HG02852 (cell line): ENCODE measurements at regions not wholly inside any gene's neighbourhood (a gene's known extent, or its start where the extent isn't known, plus 50 kb on each side); places are given as distances from the start of the nearest gene placed in this dataset.

Experiments used
- ATAC-seq: cut with Tn5 transposase; IDR thresholded peaks from one replicate; pipeline ENCODE4 v1.9.1; 2021; ENCODE audit warnings: mild to moderate bottlenecking, moderate library complexity; ENCODE audit not compliant: unreplicated experiment

DNA sequence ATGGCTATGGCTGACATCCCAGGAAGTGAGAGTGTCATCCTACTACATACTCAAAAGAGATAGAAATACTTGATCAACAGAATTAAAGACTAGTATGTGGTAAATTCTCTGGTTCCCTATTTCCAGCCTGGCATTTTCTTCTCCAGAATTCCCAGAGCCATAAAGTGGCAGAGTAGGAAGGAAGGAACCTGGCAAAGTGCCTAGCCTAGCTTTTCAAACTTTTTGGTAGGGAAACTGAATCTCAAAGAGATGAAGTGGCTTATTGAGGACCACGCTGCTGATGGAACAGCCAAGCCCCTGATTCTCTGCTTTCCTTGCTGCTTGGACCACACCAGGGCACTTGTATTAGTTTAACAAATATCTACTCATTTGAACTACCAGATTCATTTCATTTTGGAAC lies 312.4 kb upstream of the RORA start:
- ATAC-seq, result no peak

DNA sequence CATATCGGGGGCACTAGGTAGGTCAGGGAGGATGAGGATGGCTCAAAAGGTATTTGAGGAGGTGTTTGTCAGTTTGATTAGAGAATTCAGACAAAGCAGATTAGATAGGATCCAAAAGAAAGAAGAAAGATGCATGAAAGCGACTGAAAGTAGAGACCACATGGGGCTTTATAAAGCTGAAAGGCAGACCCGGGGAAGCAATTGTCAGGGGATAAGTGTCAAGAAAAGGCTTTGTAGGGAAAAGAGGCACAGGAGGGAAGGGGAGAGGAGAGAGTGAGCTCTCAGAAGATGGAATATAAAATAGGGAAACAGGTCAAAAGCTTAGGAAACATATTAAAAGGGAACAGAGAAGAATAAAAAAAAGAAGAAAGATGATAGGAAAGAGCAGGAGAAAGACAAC lies 308.2 kb upstream of the RORA start:
- ATAC-seq, result no peak

DNA sequence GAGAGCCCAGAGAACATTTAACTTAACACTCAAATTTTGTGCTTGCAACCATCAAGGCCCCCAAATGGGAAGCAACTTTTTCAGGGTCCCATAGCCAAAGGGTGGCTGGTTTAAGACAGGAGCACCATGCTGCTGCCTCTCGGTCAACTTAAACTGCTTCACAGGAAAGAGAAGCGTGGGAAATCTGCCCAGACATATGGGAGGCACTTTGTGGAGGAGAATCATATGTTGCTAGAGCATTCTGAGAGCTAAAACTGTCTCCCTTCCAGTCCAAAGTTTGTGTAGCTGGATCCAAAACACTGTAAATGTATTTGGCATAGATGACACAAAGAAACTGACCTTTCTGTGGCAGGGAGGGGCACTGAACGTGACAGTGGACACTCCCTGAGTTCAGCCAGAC lies 305.9 kb upstream of the RORA start:
- no peak for ATAC-seq

DNA sequence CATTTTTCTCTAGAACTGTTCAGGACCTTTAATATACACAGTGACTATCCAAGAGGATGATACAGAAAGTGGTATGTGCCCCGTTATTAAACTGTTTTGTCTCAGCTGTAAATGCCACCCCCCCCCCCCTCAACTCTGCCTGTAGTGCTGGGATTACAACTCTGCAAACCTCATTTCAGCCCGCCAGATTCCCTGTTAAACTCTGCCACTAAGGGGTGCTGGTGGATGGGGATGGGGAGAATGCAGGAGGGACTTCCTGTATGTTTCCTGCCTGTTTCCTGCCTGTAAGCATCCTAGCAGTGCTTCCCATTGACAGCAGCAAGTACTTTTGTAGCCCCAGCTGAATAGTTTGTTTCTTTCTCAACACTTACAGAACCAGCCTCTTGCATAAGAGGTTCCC lies 301.7 kb upstream of the RORA start:
- no peak for ATAC-seq

DNA sequence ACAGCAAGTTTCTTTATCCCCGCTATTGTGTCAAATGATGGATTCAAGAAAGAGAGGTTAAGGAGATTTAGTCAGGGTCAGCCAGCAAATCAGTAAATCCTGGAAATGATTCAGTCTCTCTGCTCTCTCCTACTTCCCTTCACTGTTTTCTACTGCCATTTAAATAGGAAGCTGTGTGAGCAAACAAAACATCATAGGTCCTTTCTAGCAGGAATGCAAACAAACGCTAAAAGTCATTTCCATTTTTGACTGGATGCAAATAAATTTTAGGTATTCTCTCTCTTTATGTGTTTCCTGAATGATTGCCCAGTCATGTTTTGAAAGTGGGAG lies 299.4 kb upstream of the RORA start:
- ATAC-seq, result no peak

DNA sequence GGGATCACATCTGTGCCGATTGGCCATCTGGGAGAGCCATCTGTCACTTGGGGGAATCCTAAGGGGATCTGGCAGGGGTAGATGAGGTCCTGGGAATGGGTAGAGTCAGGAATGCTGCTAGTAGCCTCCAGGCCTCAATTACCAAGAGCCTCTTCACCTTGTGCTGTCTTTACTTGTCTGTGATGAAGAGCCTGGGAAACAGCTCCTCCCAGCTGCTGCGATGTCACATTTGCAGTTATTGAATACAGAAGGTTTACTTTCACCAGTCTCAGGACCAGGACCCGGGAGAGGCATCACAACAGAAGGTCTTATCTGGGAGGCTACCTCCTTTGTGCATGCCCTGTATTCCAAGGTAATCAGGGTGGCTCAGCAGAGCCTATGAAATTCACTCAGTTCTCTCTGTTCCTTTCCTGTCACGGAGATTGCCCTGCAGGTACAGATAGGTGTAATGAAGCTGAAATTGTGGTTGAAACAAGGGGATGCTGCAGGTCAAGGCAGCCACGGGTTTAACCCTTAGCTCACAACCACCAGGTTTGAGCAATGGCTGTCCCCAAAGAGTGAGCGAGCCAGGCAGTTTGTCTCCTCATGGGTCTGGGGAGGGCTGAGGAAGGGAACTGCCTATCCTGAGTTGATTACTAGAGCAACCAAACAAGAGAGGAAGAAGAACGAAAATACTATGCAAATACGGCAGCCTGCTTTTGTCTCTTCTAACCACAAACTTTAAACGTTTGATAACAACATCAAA lies 298.9 kb upstream of the RORA start:
- ATAC-seq, result no peak

DNA sequence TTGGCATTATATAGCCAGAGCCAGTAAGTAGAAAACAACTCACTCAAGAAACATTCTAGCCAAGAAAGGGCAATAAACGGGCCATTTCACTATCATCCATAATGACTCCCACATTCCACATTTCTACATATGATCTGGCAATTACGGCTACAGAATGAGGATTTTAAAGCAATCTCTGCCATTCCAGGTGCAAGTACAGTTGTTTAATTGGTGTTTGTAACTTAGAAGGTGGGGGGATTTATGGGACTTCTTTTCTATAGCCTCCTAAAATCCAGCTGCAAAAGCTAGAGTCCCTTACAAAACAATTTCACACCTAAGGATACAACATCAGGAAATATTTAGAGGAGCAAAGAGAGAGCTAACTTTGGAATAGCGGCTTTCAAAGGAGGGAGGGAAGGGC lies 295.4 kb upstream of the RORA start:
- no peak for ATAC-seq

DNA sequence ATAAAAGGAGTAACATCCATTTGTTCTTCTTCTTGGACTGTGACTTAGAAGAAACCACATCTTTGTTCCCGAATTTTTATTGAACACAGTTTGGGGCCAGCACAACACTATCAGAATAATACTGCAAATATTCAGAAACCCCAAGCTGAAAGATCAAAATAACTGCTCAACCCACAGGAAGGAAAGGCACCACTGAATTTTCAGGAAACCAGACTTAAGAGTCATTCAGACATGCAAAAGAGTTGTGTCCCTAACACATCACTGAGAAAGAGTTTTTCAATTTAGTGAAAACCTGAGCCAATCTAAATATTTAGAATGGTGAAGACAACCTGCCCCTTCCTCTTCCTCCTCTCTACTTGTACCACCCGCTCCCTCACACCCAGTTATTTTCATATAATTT lies 295.0 kb upstream of the RORA start:
- ATAC-seq, result no peak

DNA sequence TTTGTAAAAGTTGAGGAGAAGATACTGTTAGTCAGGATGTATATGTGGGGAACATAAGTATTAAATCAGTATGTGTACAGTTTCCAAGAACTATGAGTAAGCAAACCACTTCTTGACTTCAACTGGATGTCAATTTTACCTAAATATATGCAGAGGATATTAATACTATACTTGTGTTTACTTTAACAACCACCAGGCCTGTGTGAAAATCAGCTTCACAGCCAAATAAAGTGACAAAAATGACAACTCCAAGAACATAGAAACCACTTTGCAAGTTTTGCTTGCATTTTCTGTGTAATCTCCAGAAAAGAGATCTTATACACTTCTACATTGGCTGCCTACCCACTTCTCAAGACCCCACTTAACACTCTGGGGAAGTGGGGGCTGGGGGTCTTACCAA lies 293.3 kb upstream of the RORA start:
- ATAC-seq, result no peak

DNA sequence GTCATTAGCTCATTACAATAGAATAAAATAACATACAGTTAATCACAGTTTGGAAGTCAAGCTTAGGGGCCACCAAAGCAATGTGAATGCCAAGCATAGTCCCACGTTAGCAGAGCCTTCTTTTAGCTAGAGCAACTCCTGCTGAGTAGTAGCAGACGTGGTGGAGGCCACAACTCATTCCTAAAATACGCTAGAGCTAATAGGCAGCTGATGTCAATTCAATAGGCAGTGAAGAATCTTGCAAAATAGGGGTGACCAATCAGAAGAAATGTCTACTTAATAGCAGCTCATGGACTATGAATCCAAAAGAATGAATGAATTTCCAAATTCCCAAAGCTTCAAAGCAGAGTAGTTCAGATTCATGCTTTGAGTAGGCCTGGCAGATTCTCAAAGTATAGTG lies 292.9 kb upstream of the RORA start:
- ATAC-seq, result no peak

DNA sequence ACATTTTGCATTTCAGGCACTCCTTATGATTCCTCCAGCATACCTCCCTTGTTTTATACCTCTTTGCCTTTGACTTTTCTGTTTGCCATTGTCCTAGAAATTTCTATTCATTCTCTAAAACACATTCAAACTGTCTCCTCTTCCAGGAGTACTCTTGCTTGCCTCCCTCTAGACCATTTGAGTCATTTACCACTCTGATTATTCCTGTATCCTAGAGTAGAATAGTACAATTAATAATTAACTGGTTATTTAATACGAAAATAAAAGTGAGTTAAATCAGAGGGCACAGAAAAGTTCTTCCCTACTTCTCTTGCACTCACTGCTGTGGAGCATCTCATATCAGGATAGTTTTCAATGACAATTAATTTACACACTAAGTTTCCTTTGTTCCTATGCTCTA lies 290.2 kb upstream of the RORA start:
- ATAC-seq, result no peak

DNA sequence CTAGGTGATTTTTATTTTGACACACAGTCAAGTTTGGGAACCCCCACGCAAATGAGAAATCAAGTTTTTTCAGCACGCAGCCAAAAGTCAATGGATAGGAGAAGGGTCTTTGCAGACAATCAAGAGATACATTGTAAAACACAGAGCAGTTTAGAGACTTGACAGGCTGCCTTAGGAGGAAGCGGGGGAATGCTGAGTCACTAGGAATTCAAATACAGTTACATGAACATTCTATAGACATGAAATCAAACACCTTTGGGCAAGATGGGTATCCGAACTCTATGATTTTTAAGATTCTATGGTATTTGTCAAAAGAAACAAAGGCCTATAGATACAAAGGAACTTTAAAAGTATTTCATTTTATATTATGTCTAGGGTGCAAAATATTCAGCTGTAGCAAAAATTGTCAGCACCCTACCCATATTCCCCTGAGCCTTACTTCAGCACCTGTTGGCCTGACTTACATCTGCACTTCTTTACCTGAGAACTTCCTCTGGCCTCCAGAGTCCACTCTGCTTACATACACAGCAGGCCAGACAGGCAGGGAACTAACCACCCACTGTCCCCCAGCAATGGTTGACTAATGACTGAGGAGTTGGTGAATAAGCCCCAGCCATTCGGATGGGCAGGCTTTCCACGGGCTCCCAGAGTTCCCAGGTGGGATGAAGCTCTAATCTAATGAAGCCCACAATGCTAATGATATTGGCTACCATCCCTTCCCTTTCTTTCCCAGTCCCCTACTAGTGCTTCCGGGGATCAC lies 289.3 kb upstream of the RORA start:
- no peak for ATAC-seq

DNA sequence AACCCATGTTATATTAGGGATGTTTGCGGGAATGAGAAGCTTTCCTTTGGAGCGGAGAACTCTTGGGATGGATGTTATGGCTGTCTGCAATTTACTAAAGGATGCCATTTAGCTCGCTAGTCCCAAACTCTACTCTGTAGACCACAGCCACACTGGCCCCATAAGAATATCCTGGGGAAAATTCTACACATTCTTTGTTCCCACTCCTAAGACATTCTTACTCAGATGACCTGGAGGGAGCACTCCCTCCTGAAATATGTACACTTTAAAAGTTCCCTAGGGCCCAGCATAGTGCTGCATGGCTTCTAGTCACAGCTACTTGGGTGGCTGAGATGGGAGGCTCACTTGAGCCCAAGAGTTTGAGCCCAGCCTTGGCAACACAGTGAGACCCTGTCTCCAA lies 288.7 kb upstream of the RORA start:
- ATAC-seq, result no peak

DNA sequence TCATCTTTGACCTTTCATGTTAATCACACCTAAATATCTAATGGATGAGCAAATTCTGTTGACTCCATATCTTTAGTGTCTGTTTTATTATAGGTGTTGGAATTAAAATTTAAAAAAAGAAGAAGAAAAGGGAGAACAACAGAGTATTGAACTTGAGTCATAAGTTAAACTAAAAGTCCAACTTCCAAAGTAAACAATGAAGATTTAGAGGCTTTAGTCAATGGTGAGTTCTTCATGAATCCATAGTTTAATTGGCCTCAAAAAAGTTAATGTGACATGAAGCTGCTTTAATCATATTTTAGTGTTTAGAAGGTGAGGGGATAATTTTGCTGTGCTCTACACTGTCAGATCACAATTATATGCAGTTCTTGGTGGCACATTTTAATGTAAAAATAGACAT lies 288.2 kb upstream of the RORA start:
- ATAC-seq, result no peak

DNA sequence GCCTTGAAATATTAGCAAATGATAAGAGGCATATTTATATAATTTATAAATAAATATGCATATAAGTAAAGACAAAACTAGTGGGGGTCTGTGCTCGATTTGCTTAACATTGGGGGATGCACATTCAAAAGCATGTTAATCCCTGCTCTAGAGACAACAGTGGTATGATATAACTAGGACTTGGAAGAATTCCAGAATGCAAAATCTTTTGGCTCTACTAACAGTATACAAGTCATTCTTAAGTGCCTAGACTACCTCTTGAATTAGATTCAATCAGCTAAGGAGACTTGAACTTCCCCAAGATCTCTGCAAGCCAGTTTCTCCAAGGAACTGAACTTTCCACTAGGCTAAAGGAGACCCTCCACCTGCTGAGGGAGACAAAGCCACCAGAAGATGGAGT lies 282.7 kb upstream of the RORA start:
- ATAC-seq, result no peak

DNA sequence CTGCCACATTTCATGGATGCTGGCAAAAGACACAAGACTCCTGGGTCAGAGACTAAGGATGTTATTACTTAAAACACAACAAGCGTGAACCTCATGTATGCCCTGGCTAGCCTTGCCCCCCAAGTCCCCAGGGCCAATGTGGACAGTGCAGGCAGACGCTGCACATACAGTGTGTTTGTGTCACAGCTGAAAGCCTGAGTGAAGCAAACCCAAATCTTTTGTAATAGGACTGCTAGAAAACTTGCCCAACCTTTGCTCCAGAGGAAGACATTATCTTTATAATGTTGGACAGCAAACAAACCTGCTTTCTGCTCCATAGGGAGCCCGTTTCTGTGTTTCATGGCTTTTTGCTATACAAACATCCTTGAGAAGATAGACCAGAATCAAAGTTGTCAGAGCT lies 282.0 kb upstream of the RORA start:
- no peak for ATAC-seq

DNA sequence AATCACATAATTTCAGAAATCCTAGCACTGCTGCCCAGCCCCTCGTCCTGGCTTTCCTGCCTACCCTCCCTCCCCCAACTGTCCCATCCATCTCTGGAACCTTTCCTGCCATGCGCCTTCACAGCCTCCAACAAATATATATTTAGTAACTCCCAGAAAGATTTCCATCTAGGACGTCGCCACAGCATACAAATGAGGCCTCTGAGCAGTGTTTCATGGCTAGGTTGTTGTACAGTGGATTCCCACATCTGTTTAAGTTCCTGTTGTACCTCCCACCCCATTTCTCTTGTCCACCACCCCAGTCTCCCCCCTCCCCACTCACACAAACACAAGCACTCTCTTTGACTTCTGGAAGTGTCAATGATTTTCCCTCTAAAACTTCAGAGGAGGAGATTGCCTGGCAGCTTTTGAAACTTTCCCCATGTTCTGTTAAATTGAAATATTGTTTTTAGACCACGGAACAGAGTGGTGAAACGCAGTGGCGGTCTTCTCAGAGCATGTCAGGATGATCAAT lies 280.3 kb upstream of the RORA start:
- no peak for ATAC-seq

DNA sequence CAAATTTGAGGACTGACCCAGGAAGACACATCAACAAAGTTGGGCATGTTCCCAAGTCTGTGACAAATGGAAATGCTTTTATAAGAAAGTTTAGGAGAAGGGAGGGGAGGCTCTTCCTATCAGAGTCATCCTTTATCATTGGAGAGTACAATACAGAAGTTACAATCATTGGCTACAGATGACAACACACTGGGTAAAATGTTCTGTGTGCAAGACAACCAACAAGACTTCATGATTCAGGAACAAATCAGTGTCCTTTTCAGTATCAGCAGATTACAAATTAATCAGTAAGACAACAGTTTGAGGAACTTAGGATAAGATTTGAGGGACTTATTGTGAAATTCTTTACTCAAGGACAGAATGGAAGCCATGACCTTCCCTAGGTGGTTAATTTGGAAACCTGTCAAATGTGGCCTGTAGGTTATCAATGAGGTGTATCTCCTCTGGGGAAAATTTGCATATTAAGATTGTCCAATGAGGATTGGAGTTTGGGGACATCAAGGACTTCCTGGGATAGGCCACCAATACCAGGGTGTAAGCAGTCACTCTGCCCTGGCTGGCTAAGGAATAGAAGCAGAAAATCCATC lies 274.4 kb upstream of the RORA start:
- no peak for ATAC-seq

DNA sequence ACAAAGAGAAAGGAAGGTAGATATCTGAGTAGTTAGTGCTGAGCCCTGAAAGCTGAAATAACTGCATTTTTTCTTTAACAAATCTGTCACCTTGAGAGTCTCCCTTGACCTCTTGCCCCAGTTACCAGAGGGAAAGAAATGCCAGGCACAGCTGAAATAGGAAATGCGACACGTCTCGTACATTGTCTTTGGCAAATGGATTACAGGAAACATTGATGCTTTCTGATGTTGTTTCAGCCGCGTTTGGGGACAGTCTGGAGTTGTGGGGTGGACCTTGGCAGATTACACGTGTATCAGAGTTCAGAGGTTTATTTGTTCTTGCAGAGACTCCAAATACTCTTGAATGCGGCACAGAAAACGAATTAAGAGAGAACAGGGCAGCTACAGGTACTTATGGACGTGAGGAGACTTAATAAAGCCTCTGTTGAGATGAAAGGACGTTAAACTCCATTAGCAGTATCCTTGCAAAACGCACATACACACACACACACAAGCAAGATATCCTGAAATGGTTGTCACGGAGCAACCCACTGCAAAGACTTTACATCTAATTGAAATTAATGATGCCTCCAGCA lies 272.8 kb upstream of the RORA start:
- no peak for ATAC-seq

DNA sequence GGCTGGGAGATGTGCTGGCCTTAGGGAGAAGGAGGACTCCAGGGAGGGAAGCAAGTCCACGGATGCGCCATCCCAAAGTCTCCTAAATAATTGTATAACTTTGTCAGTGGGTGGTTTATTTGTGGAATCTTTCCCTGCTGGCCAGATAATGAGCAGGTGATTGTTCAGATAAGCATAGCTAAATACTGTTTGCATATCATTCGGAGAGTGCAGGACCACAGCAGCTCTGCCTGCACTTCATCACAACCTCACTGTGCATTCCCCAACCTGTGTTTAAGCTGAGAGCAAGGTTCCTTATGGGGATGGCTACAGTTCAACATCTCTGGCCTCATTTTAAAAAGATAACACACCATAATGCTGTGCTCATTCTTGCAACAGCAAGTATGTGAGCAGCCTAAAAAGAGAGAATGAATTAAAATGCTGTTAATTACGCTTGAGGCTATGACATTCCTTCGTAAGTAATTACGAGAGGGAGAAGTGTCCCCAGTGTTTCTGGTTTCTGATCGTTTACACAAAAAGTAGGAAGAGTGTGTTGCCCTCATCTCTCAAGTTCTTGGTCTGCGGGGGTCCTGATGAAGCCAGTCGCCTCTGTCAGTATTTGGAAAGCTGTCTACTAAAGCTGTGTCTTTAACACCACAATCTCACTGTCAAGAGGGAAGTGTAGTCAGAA lies 272.0 kb upstream of the RORA start:
- no peak for ATAC-seq

DNA sequence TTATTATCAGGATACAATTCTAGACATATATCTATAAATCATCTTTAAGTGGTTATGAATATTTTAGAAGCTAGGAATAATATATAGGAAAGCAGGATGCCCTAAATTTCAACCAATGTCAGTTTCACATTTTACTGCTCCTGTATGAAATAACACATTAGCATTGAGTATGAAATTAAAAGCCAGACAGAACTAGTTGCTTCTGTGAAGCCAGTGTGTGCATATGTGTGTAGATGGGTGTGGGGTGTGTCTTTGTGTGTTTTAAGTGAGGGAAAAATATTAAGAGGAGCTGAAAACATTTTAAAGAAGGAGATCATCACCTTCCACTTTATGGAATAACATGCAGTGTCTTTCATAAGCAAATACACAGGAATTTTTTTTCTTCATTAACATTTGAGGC lies 271.4 kb upstream of the RORA start:
- ATAC-seq, result no peak
